Ishikawa (cell line): ENCODE measurements at regions not wholly inside any gene's neighbourhood (a gene's known extent, or its start where the extent isn't known, plus 50 kb on each side); places are given as distances from the start of the nearest gene placed in this dataset.
A peak's percentile ranks its signal among the peaks of the same experiment; 100 is the strongest.

Experiments
- CEBPB ChIP-seq: IDR thresholded peaks from 2 replicates; pipeline ENCODE4 v1.6.1; 2012
- CREB1 ChIP-seq: IDR thresholded peaks from 2 replicates; pipeline ENCODE4 v1.6.1; 2012; ENCODE audit warnings: low read depth
- EGR1 ChIP-seq: IDR thresholded peaks from 2 replicates; pipeline ENCODE4 v1.6.1; 2012
- EP300 ChIP-seq: IDR thresholded peaks from 2 replicates; pipeline ENCODE4 v1.6.1; 2012; ENCODE audit warnings: borderline replicate concordance
- FOXM1 ChIP-seq: IDR thresholded peaks from 2 replicates; pipeline ENCODE4 v1.6.1; 2012; ENCODE audit warnings: low read depth, borderline replicate concordance
- NFIC ChIP-seq: IDR thresholded peaks from 2 replicates; pipeline ENCODE4 v1.6.1; 2012
- RAD21 ChIP-seq: IDR thresholded peaks from 2 replicates; pipeline ENCODE4 v1.6.1; 2012; ENCODE audit warnings: low read depth
- REST ChIP-seq: IDR thresholded peaks from 2 replicates; pipeline ENCODE4 v1.6.1; 2012; ENCODE audit warnings: low read depth, mild to moderate bottlenecking
- TAF1 ChIP-seq: IDR thresholded peaks from 2 replicates; pipeline ENCODE4 v1.6.1; 2012; ENCODE audit warnings: low read depth, mild to moderate bottlenecking
- TCF12 ChIP-seq: IDR thresholded peaks from 2 replicates; pipeline ENCODE4 v1.6.1; 2012; ENCODE audit warnings: low read depth
- TEAD4 ChIP-seq: IDR thresholded peaks from 2 replicates; pipeline ENCODE4 v1.6.1; 2012
- YY1 ChIP-seq: IDR thresholded peaks from 2 replicates; pipeline ENCODE4 v1.6.1; 2012; ENCODE audit warnings: low read depth
- ZBTB7A ChIP-seq: IDR thresholded peaks from 2 replicates; pipeline ENCODE4 v1.6.1; 2012; ENCODE audit warnings: low read depth
- TF ChIP-seq, protein P1 (sequence below): IDR thresholded peaks from 2 replicates; pipeline ENCODE4 v1.6.1; 2012
- TF ChIP-seq, protein P2 (sequence below): IDR thresholded peaks from 2 replicates; pipeline ENCODE4 v1.6.1; 2012

- TF ChIP-seq, protein P1, sequence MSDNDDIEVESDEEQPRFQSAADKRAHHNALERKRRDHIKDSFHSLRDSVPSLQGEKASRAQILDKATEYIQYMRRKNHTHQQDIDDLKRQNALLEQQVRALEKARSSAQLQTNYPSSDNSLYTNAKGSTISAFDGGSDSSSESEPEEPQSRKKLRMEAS: peak; percentile 43; the same call in 1 of the 2 replicates
- no peak for TF ChIP-seq EGR1
Observed at GRCh38 chr9:135216791-135217441, 129.4 kb downstream of the OLFM1 start.

- no peak for TF ChIP-seq TCF12
- no peak for TF ChIP-seq EP300
- TF ChIP-seq TEAD4: no peak
- no peak for TF ChIP-seq CEBPB
- TF ChIP-seq ZBTB7A: no peak
- no peak for TF ChIP-seq YY1
- no peak for TF ChIP-seq FOXM1
Observed at GRCh38 chr9:135217836-135218235, 130.4 kb downstream of the OLFM1 start.

DNA sequence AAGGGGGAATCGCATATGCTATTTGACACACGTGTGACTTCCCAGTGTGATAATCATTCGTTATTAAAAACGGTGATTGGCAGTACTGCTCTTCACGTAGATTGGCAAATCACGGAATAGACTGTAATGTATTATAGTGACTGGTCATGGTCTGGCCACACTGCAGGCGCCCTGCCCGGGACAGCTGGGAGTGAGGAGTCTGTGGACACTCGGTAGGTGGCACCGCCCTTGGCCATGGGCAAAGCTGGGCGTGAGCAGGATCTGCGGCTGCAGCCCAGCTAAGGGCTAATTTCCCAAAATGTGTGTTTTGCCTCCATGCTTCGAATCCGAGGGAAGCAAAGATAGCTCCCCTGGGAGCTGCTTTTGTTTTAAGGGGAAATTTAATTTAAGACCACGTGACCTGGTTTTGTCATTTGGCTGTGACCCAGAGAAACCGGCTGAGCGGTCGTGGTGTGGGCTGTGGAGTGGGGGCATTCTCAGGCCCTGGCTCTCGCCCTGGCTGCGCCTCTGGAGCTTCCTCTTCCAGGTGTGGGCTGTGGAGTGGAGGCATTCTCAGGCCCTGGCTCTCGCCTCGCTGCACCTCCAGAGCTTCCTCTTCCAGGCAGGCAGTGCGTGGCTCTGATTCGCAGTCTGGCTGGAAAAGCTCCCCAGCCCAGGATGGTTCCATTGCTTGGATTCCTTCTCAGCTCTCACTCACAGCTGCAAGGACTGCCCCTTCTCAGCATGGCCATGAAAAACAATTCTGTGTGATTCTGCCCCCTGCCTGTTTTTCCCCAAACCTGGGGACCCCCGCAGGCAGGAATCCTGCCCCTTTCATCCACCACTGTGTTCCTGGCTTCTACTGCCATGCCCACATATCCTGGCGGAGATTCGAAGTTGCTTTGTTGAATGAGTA lies 131.1 kb downstream of the OLFM1 start:
- TF ChIP-seq EP300 (no peak), RAD21 (no peak), CEBPB (no peak), TEAD4 (no peak), EGR1 (no peak), ZBTB7A (no peak)
- TF ChIP-seq, protein P2, sequence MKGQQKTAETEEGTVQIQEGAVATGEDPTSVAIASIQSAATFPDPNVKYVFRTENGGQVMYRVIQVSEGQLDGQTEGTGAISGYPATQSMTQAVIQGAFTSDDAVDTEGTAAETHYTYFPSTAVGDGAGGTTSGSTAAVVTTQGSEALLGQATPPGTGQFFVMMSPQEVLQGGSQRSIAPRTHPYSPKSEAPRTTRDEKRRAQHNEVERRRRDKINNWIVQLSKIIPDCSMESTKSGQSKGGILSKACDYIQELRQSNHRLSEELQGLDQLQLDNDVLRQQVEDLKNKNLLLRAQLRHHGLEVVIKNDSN: no peak

DNA sequence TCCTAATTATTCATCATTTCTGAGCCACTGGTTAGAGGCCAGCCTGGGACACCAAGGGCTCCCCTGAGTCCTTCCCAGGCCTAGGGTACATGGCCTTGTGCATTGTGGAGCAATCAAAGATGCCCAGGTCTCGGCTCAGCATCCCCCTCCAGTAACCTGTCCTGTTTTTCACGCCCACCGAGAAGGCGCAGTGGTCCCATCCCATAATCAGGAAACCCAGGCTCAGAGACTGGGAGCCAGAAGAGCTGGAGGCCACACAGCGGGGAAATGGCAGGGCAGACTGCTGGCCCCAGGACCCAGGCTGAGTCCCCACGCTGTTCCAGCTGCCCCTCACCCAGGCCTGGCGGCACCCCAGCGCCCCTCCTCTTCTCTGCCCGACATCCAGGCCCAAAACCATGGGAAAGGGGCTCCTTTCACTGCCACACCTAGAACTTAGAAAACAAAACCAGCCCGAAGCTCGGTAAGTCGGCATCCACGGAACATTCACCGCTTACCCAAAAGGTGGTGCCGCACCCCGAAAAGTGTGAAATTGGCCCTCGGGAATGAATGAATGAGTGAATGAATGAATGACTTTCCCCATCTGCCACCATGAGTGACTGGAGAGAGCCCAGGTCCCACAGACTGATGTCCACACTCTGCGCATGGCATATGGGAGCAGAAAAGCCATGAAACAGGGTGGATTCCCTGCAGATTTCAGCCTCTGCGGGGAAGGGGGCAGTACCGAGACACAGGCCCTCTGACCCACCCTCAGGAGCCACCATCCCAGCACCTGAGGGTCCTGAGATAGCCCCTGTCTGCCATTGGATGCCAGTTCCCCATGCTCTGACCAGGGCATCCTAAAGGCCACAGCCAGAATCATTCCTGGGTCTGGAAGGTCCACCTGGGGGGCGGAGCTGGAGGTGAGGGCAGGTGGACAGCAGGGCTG lies 132.5 kb downstream of the OLFM1 start:
- TF ChIP-seq ZBTB7A: no peak
- no peak for TF ChIP-seq REST
- no peak for TF ChIP-seq EGR1
- no peak for TF ChIP-seq CEBPB
- no peak for TF ChIP-seq YY1
- TF ChIP-seq, protein P2: no peak
- no peak for TF ChIP-seq NFIC
- TF ChIP-seq TAF1: no peak
- TF ChIP-seq, protein P1: no peak
- no peak for TF ChIP-seq EP300
- TF ChIP-seq RAD21: no peak
- no peak for TF ChIP-seq CREB1
- no peak for TF ChIP-seq FOXM1

DNA sequence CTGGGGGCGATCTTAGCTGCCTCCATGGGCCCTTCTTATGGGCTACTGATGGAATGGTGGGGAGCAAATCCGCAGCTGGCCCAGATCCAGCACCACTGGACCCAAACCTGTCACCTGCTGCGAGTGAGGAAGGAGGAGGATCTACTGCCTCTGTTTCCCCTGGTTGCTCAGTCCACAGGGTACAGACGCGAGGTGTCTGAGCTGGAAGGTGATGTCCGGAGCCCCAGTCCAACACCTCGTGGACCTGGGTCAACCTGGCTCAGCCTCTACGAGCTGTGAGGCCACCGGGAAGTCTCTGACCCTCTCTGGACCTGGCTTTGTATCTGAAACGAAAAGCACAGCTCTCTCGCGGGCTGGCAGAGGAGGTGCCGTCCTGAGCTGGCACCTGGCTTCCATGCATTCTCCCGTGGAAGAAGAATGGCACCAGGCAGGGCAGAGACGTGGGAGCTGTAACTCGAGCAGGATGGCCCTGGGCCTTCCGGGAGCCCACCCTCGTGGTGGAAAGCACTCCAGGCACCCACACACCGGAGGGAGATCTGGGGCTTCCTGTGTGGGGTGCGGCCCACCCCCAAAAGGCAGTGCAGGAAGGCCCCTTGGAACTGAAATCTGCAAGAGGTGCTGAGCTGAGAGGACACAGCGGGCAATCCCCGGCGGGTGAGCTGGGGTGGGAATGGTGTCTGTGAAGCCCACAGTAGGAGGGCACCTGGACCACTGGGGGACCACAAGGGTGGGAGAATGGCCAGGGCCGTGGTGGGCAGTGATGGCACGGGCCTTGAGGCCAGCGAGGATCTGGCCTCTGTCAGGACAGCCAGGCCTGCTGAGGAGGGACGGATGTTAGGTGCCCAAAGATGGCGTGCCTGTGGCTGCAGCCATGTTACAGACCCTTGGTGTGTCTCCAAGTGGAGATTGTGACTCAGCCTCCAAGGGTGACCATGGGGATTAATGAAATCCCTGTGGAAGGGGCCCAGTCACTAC lies 133.4 kb downstream of the OLFM1 start:
- TF ChIP-seq TCF12 (no peak), NFIC (no peak), TAF1 (no peak), REST (no peak), CREB1 (no peak), EGR1 (no peak), TEAD4 (no peak), RAD21 (no peak), ZBTB7A (no peak)
- TF ChIP-seq, protein P2: no peak
